ENCODE measurements at regions not wholly inside any gene's neighbourhood (a gene's known extent, or its start where the extent isn't known, plus 50 kb on each side); places are given as distances from the start of the nearest gene placed in this dataset.

DNA sequence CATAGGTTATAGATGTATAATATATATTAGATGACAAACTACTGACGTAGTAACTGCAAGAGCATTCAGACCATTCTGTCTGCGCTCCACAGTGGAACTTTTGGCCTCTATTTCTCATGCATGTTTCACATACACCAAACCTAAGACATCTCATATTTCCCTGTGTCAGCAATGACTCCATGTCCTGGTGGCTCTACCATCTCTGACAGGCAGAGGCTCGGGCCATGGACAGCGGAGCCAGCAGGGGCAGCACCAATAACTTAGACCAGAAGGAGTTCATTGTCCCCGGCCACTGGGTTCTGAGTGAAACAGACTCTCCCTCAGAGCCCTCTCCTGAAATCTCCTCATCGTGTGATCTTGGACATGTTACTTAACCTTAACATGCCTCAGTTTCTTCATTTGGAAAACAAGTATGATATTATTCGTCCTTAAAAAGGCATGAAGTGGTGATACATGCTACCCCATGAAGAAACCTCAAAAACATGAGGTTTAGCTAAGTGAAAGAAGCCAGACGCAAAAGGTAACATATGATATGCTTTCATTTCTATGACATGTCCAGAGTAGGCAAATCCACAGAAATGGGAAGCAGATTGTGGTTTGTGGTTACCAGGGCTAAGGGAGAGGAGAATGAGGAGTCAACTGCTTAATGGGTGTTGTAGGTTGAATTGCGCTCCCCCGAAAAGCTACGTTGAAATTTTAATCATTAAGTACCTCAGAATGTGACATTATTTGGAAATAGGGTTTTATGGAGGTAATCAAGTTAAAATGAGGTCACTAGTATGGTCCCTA is 564.0 kb upstream of the JARID2 start:
- TF ChIP-seq, protein P1, sequence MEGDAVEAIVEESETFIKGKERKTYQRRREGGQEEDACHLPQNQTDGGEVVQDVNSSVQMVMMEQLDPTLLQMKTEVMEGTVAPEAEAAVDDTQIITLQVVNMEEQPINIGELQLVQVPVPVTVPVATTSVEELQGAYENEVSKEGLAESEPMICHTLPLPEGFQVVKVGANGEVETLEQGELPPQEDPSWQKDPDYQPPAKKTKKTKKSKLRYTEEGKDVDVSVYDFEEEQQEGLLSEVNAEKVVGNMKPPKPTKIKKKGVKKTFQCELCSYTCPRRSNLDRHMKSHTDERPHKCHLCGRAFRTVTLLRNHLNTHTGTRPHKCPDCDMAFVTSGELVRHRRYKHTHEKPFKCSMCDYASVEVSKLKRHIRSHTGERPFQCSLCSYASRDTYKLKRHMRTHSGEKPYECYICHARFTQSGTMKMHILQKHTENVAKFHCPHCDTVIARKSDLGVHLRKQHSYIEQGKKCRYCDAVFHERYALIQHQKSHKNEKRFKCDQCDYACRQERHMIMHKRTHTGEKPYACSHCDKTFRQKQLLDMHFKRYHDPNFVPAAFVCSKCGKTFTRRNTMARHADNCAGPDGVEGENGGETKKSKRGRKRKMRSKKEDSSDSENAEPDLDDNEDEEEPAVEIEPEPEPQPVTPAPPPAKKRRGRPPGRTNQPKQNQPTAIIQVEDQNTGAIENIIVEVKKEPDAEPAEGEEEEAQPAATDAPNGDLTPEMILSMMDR (IDR thresholded peaks at IDR 0.05; ENCODE audit: low read depth, low read length): no peak

DNA sequence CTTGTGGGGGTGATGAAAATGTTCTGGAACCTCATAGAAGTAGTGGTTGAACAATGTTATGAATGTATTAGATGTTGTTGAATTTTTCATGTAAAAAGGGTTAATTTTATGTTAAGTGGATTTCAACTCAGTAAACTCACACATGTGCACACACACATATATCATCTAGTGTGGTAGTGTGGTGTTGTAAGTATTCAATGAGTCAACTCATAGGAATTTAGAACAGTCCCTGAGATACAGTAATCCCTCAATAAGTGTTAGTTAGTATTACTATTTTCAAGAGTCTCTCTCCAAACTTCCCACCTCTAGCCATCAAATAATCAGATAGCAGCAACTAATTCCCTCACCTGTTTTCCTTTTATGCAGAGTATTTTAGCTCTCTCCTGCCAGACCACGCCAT is 563.1 kb upstream of the JARID2 start:
- H3K4me3 ChIP-seq (ENCODE audit: low read depth, low read length): no peak overlapping the region
- TF ChIP-seq, protein P1 (IDR thresholded peaks at IDR 0.05; ENCODE audit: low read depth, low read length): no peak

More for the DNA sequence above, 564.0 kb upstream of the JARID2 start:
- no peak overlapping the region for H3K4me3 ChIP-seq (ENCODE audit: low read depth, low read length)

DNA sequence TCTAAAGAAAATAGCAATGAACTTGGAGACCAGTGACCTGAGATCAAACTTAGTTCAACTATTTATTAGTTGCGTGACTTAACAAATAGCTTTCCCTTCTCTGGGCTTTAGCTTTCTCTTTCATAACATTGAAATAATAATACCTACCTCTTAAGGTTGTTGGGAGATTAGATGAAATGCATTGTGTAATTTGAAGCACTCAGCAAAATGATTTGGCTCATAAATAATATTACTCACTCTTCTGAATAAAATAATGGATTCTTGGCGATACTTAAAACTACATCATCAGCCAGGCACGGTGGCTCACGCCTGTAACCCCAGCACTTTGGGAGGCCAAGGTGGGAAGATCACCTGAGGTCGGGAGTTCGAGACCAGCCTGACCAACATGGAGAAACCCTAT is 556.2 kb upstream of the JARID2 start:
- TF ChIP-seq, protein P1 (IDR thresholded peaks at IDR 0.05; ENCODE audit: low read depth, low read length): no peak

DNA sequence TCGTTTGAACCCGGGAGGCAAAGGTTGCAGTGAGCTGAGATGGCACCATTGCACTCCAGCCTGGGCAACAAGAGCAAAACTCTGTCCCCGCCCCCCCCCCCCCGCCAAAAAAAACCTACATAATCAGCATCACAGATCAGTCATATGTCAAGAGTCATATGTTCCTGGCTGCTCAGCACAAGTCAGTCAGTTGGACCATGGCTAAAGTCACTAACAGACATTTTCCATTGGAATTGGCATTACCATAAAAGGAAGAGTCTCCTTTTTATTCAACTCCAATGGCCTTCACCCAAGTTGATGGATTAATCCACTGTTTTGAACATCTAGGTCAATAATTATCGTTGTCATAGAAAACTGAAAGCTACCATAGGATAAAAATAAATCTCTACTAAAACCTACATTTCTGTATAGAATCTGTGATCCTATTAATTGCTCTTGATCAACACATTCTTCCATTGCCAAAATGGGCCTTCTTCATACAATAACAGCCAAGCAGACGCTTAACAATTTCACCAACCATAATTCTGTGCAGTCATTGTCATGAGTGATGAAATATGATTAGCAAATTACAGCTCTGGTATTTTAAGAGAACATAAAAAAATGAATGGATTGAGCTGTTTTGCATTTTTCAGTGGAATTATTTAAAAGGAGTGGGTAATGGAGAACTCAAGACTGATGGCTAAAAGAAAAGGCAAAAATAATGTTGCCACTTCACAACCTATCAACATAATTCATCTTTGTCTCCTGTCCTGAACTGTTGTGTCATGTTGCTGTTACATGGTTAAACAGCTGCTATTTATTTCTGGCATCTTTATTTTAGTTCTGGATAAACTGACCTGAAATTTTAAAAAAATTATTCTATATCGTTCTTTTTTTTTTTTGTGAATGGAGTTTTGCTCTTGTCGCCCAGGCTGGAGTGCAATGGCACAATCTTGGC is 555.5 kb upstream of the JARID2 start:
- TF ChIP-seq, protein P1 (IDR thresholded peaks at IDR 0.05; ENCODE audit: low read depth, low read length): no peak
- no peak overlapping the region for H3K4me3 ChIP-seq (ENCODE audit: low read depth, low read length)

More for the DNA sequence above, 556.2 kb upstream of the JARID2 start:
- no peak overlapping the region for H3K4me3 ChIP-seq (ENCODE audit: low read depth, low read length)

DNA sequence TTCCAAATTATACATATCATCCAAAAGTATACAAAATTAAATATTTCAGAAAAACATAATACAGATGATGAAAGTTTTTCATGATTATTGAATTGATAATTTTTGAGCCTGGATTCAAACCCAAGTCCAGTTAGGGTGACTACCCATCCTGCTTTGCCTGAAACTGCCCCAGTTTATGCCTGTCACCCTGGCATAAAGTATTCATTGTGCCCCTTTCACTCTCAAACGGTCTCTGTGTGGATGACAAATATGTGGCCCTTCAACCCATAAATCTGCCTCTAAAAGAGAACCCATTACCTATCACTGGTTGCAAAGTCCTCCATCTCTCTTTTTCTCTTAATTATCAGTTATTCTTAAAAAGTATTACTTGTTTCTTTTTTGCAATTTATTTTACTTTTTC is 553.7 kb upstream of the JARID2 start:
- TF ChIP-seq, protein P1 (IDR thresholded peaks at IDR 0.05; ENCODE audit: low read depth, low read length): no peak
- H3K4me3 ChIP-seq (ENCODE audit: low read depth, low read length): no peak overlapping the region

DNA sequence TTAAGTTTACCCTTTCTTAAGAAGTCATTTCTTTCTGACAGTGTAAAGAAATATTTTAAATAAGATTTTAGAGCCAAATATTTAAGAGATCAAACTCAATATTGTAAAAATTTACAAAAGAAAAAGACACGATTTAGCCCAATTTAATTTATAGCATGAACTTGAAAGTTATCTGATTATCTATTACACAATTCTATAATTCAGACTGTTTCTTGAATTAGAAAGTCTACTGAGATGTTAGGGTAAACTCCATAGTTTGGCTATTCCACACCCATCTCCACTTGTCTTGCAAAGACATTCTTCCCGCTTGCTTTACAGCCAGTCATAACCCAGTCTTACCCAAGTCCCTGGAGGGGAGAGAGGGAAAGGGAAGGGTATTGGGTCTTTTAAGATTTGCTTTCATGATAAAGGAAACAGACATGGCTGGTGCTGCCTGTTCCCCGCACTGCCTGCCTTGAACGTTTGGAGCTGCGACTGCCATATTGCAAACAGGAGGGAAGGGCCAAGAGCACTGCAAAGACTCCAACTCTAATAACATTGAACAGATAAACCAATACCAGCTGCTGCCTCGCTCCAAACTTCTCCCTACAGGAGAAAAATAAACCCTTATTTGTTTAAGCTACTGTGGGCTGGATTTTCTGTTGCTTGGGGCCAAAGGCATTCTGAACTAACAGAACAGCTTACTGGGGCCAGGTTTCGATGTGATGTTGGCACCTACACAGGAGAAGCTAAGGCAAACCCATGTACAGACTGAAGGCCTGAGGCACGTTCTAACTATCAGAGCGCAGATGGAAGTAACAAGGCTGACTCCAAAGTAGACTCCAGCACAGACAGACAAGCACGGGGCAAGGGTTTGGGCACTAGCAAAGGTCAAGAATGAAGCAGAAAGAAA is 552.3 kb upstream of the JARID2 start:
- H3K4me3 ChIP-seq (ENCODE audit: low read depth, low read length): no peak overlapping the region
- TF ChIP-seq, protein P1 (IDR thresholded peaks at IDR 0.05; ENCODE audit: low read depth, low read length): no peak

All from WI38 (cell line).